BE2C (cell line): ENCODE measurements at regions not wholly inside any gene's neighbourhood (a gene's known extent, or its start where the extent isn't known, plus 50 kb on each side); places are given as distances from the start of the nearest gene placed in this dataset.
"Not testable (repeated sequence)": the region's sequence is repeated elsewhere in the genome, so short reads cannot be mapped to it uniquely, and the experiment has no call there.

ENCODE experiments used
- DNase-seq: peaks from one replicate; pipeline ENCODE4 v3.0.0-alpha.2; 2020
- H3K27me3 ChIP-seq: fragments of 250-450 bp; sonication (Bioruptor Pico); 2 replicates; pipeline ENCODE4 v1.5.1; 2020; ENCODE audit warnings: mild to moderate bottlenecking
- H3K36me3 ChIP-seq: fragments of 250-450 bp; sonication (Bioruptor Pico); 2 replicates; pipeline ENCODE4 v1.5.1; 2020; ENCODE audit warnings: mild to moderate bottlenecking
- H3K4me1 ChIP-seq: fragments of 250-450 bp; sonication (Bioruptor Pico); 2 replicates; pipeline ENCODE4 v1.5.1; 2020
- H3K4me3 ChIP-seq: 2 replicates; pipeline ENCODE4 v1.5.1; 2011; ENCODE audit warnings: low read depth, low read length
- H3K9me3 ChIP-seq: fragments of 250-450 bp; sonication (Bioruptor Pico); 2 replicates; pipeline ENCODE4 v1.5.1; 2020
- TF ChIP-seq, protein P1 (sequence below): IDR thresholded peaks from 2 replicates; pipeline ENCODE4 v1.5.1; 2012; ENCODE audit warnings: mild to moderate bottlenecking, low read depth, low read length

DNA sequence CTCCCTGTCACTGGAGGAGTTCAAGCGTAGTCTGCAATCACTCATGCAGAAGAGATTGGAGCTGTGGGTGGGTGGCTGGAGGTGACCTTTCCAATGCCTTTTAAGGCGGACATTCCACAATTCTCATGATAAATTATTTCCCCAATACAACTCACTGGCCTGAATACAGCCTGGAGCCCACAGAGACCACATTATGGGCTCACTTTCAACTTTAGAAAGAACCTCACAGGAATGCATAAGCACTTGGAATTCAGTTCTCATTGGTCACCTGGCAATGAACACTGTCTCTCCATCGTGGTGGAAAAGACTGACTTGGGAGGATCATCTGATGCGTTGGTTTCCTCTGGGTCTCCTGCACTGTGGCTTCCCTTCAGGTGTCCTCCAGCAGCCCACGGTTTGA lies 151.8 kb upstream of the KCND3 start:
- peaks cover 3% of the 10 kb centered on the region for H3K27me3 ChIP-seq
- H3K4me3 ChIP-seq = no peak overlapping the region
- DNase-seq = no peak
- H3K4me1 ChIP-seq = no peaks in the 10 kb centered on the region
- H3K9me3 ChIP-seq = no peaks in the 10 kb centered on the region
- H3K36me3 ChIP-seq = no peaks in the 10 kb centered on the region
- TF ChIP-seq, protein P1, sequence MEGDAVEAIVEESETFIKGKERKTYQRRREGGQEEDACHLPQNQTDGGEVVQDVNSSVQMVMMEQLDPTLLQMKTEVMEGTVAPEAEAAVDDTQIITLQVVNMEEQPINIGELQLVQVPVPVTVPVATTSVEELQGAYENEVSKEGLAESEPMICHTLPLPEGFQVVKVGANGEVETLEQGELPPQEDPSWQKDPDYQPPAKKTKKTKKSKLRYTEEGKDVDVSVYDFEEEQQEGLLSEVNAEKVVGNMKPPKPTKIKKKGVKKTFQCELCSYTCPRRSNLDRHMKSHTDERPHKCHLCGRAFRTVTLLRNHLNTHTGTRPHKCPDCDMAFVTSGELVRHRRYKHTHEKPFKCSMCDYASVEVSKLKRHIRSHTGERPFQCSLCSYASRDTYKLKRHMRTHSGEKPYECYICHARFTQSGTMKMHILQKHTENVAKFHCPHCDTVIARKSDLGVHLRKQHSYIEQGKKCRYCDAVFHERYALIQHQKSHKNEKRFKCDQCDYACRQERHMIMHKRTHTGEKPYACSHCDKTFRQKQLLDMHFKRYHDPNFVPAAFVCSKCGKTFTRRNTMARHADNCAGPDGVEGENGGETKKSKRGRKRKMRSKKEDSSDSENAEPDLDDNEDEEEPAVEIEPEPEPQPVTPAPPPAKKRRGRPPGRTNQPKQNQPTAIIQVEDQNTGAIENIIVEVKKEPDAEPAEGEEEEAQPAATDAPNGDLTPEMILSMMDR = no peak

DNA sequence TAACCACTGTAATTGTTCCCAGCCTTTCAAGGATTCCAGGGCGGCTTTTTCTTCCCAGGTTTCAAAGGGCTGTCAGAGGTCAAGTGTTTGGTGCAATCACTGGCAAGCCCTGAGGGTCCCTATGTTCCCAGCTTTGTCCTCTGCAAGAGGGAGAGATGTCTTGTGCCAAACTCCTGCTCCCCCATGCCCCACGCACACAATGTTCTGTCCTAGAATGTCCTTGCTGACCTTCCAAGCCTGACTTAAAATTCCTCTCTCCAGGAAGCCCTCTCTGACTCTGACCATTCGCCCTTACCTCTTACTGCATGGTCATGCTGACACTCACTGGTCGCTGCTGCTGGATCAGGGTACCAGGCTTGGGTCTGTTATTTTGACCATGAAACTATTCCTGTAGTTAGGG lies 152.5 kb upstream of the KCND3 start:
- no peak for DNase-seq
- H3K9me3 ChIP-seq = no peaks in the 10 kb centered on the region
- peaks cover 3% of the 10 kb centered on the region for H3K27me3 ChIP-seq
- H3K4me1 ChIP-seq = no peaks in the 10 kb centered on the region
- TF ChIP-seq, protein P1 = no peak
- no peaks in the 10 kb centered on the region for H3K36me3 ChIP-seq
- H3K4me3 ChIP-seq = no peak overlapping the region

DNA sequence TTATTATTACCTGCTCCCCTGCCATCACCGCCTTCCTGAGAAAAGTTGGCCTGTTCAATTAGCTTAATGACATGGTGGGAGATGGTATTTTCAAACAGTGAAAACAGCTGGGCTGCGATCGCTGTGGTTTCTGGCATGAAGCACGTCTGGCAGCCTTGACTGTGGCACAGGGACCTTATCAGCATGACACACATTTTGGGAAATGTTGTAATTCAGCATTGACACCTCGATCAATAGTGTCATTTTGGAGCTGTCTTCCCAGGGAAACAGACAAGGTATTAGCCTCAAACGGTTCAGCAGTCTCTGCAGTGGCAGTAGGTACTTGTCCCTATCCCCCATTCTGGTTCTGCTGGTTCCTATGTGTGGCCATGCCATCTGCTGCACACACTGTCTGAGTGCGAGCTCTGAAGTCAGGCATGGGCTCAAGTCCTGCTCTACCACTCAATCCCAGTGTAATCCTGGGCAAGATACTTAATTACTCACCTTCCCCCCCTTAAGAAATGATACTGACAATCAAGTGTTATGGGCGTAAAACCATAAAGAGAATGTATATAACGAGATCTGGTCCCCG lies 154.5 kb upstream of the KCND3 start:
- TF ChIP-seq, protein P1 = no peak
- no peaks in the 10 kb centered on the region for H3K9me3 ChIP-seq
- peaks cover 3% of the 10 kb centered on the region for H3K27me3 ChIP-seq
- H3K36me3 ChIP-seq = no peaks in the 10 kb centered on the region
- DNase-seq = no peak
- H3K4me3 ChIP-seq = no peak overlapping the region
- H3K4me1 ChIP-seq = no peaks in the 10 kb centered on the region

DNA sequence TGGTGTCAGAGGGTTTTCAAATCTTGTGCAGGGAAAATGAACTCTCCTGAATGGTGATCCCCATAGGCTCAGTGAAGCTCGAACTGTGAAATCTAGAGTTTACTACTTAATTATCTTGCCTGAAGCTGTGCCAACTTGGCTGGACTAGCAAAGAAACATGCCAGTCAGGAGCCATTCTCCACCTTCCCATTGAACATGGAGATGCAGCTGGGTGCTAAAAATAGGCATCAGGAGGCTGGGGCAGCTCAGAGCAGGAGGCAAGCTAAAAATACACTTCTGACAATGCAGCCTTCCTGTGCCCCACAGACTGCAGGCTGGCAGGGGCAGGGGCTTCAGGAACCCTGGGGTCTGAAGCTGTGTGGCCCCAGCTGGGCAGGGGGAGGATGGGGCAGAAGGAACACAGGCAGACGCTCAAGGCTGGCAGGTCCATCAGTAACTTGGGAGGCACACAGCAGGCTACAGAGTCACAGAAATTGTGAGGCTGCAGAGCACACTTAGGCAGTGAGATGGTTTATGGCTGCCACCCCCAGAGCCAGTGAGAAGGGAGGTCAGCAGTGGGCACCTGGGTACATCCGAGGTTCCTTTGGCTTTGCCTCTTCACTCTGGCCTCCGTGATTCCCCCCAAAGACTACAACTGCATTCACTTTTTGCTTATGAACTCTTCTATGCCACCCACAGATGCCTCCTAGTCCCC lies 155.4 kb upstream of the KCND3 start:
- no peaks in the 10 kb centered on the region for H3K36me3 ChIP-seq
- H3K4me1 ChIP-seq = no peaks in the 10 kb centered on the region
- no peak overlapping the region for H3K4me3 ChIP-seq
- H3K9me3 ChIP-seq = no peaks in the 10 kb centered on the region
- DNase-seq = no peak
- TF ChIP-seq, protein P1 = no peak
- H3K27me3 ChIP-seq = peaks cover 3% of the 10 kb centered on the region

DNA sequence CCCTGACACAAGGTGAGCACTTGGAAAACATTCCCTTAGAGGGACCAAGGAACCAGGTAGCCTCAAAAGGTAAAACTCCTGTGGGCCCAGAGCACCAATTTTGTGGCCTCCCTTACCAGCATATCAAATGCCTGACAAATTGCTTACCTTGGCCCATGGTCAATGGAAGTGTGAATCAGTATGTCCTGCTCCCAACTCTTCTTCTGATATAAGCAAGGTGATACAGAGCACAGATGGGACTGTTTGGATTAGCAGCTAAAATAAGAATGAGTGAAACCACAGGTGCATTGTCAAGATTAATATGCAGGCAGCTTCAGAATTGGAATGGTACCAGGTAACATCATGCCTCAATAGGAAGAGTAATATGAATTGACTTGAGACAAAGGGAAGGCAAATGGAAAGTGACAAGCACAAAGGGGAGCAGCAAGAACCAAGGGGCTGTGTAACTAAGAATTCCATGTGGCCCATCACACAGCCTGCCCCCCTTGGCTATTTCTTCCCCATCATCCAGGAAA lies 156.8 kb upstream of the KCND3 start:
- no peak overlapping the region for H3K4me3 ChIP-seq
- TF ChIP-seq, protein P1 = no peak
- H3K9me3 ChIP-seq = no peaks in the 10 kb centered on the region
- no peaks in the 10 kb centered on the region for H3K36me3 ChIP-seq
- no peak for DNase-seq
- H3K4me1 ChIP-seq = no peaks in the 10 kb centered on the region
- peaks cover 3% of the 10 kb centered on the region for H3K27me3 ChIP-seq

DNA sequence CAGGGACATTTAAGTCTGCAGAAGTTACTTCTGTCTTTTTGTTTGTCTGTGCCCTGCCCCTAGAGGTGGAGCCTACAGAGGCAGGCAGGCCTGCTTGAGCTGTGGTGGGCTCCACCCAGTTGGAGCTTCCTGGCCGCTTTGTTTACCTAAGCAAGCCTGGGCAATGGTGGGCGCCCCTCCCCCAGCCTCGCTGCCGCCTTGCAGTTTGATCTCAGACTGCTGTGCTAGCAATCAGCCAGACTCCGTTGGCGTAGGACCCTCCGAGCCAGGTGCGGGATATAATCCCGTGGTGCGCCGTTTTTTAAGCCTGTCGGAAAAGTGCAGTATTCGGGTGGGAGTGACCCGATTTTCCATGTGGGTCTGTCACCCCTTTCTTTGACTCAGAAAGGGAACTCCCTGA lies 170.7 kb upstream of the KCND3 start:
- peaks cover 14% of the 10 kb centered on the region for H3K27me3 ChIP-seq
- H3K9me3 ChIP-seq, H3K4me3 ChIP-seq, H3K4me1 ChIP-seq, DNase-seq, H3K36me3 ChIP-seq: not testable (repeated sequence)
